Stimulated activated CD8-positive, alpha-beta memory T cell treated with anti-CD3 and anti-CD28 coated beads, Interleukin-12 subunit alpha, Interleukin-12 subunit beta, amount 100 ng/mL, for 24 hours (primary cell): ENCODE measurements at regions not wholly inside any gene's neighbourhood (a gene's known extent, or its start where the extent isn't known, plus 50 kb on each side); places are given as distances from the start of the nearest gene placed in this dataset.
"Not testable (repeated sequence)": the region's sequence is repeated elsewhere in the genome, so short reads cannot be mapped to it uniquely, and the experiment has no call there.

ENCODE experiments used
- DNase-seq: peaks from one replicate; pipeline ENCODE4 v3.0.0-alpha.2; 2020; ENCODE audit errors: extremely low read depth

- DNase-seq, result no peak
Measured at GRCh38 chr7:24134535-24134934, 149.5 kb upstream of the NPY start.

- DNase-seq, result no peak
Measured at GRCh38 chr7:24135003-24135817, 148.8 kb upstream of the NPY start.

- no peak for DNase-seq
Measured at GRCh38 chr7:24137338-24137737, 146.7 kb upstream of the NPY start.

- DNase-seq, result no peak
Measured at GRCh38 chr7:24138343-24138742, 145.6 kb upstream of the NPY start.

- DNase-seq, result no peak
Measured at GRCh38 chr7:24140001-24140400, 144.0 kb upstream of the NPY start.

GRCh38 chr7:24141874-24142509 is 142.0 kb upstream of the NPY start:
- no peak for DNase-seq

- no peak for DNase-seq
Measured at GRCh38 chr7:24143547-24143946, 140.4 kb upstream of the NPY start.

GRCh38 chr7:24151944-24152343 is 132.0 kb upstream of the NPY start:
- no peak for DNase-seq

- DNase-seq, result no peak
Measured at GRCh38 chr7:24152356-24152755, 131.6 kb upstream of the NPY start.

GRCh38 chr7:24152877-24153472 is 131.0 kb upstream of the NPY start:
- DNase-seq, result no peak

GRCh38 chr7:24157666-24158065 is 126.3 kb upstream of the NPY start:
- no peak for DNase-seq

GRCh38 chr7:24158975-24159374 is 125.0 kb upstream of the NPY start:
- DNase-seq, result no peak

- DNase-seq, result no peak
Measured at GRCh38 chr7:24164401-24164800, 119.6 kb upstream of the NPY start.

GRCh38 chr7:24169077-24169624 is 114.8 kb upstream of the NPY start:
- DNase-seq, result no peak

GRCh38 chr7:24171951-24172350 is 112.0 kb upstream of the NPY start:
- not testable (repeated sequence) for DNase-seq

GRCh38 chr7:24172856-24173255 is 111.1 kb upstream of the NPY start:
- no peak for DNase-seq

GRCh38 chr7:24175603-24176002 is 108.4 kb upstream of the NPY start:
- no peak for DNase-seq

- no peak for DNase-seq
Measured at GRCh38 chr7:24178811-24179570, 105.0 kb upstream of the NPY start.

GRCh38 chr7:24191362-24191761 is 92.6 kb upstream of the NPY start:
- DNase-seq, result no peak

- DNase-seq, result no peak
Measured at GRCh38 chr7:24192053-24192452, 91.9 kb upstream of the NPY start.

GRCh38 chr7:24192691-24193090 is 91.3 kb upstream of the NPY start:
- DNase-seq, result no peak

GRCh38 chr7:24197852-24198251 is 86.1 kb upstream of the NPY start:
- DNase-seq, result no peak
